ENCODE measurements at regions not wholly inside any gene's neighbourhood (a gene's known extent, or its start where the extent isn't known, plus 50 kb on each side); places are given as distances from the start of the nearest gene placed in this dataset.

DNA sequence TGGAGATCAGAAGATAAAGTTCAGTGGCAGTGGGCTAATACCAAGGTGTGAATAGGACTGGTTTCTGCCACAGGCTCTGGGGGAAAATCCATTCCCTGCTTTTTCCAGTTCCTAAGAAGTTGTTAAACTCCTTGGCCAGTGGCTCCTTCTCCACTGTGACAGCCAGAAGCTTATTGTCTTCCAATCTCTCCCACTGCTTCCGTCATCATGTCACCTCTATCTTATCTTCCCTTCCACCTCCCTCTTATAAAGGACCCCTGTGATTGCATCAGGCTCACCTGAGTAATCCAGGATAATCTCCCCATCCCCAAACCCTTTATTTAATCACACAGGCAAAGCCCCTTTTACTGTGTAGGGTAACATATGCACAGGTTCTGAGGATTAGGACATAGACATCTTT, 431.2 kb upstream of the SLC10A2 start:
- Histone ChIP-seq H3K4me3 (ENCODE audit: low read depth, low read length) (no peak overlapping the region), H3K36me3 (ENCODE audit: control insufficient read depth in 2 of 2, insufficient read depth in 1 of 2, low read length in 2 of 2) (no peaks in the 10 kb centered on the region), H3K4me1 (ENCODE audit: control insufficient read depth, insufficient read depth, low read length) (no peaks in the 10 kb centered on the region), H3K27ac (ENCODE audit: extremely low read depth, low read depth, low read length) (no peak overlapping the region), H3K9me3 (ENCODE audit: control insufficient read depth, insufficient read depth, low read depth, low read length) (no peaks in the 10 kb centered on the region)
- CTCF ChIA-PET: no interaction called here
- TF ChIP-seq ZSCAN23 (tag by site-specific recombination; IDR thresholded peaks at IDR 0.05) (no peak), ZNF350 (tag by site-specific recombination; IDR thresholded peaks at IDR 0.05) (no peak), ZNF19 (tag by site-specific recombination; IDR thresholded peaks at IDR 0.05; ENCODE audit: low read depth) (no peak), ZNF112 (tag by site-specific recombination; IDR thresholded peaks at IDR 0.05) (no peak), ZNF549 (tag by site-specific recombination; IDR thresholded peaks at IDR 0.05) (no peak), KLF16 (tag by site-specific recombination; IDR thresholded peaks at IDR 0.05) (no peak)
- TF ChIP-seq, protein P1, sequence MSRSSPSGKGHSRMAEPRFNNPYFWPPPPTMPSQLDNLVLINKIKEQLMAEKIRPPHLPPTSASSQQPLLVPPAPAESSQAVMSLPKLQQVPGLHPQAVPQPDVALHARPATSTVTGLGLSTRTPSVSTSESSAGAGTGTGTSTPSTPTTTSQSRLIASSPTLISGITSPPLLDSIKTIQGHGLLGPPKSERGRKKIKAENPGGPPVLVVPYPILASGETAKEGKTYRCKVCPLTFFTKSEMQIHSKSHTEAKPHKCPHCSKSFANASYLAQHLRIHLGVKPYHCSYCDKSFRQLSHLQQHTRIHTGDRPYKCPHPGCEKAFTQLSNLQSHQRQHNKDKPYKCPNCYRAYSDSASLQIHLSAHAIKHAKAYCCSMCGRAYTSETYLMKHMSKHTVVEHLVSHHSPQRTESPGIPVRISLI (tag by site-specific recombination; IDR thresholded peaks at IDR 0.05): no peak
- POLR2A ChIA-PET: no interaction called here

DNA sequence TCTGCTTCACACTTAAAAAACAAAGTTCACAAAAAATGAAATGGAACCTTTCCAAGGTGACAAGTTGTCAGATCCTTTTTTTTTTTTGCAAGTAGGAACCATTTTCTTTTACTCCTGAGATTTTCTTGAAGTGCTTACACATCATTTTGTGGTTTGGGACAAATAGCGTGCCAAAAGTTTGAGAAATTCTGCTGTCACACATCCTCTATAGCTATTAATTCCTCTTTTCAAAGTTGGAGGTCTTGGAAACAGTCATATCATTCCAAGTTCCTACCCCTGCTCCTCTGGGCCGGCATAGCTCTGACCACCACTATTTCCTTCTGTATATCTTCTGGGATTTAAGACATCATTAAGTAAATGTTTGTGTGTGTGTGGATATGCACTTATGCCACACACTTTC, 421.6 kb upstream of the SLC10A2 start:
- no peaks in the 10 kb centered on the region for H3K9me3 ChIP-seq (ENCODE audit: control insufficient read depth, insufficient read depth, low read depth, low read length)
- H3K4me1 ChIP-seq (ENCODE audit: control insufficient read depth, insufficient read depth, low read length): no peaks in the 10 kb centered on the region
- no peak for TF ChIP-seq ZNF561 (tag by site-specific recombination; IDR thresholded peaks at IDR 0.05; ENCODE audit: borderline replicate concordance)
- TF ChIP-seq KLF16 (tag by site-specific recombination; IDR thresholded peaks at IDR 0.05): no peak
- no peak for TF ChIP-seq ZNF114 (tag by site-specific recombination; IDR thresholded peaks at IDR 0.05)
- TF ChIP-seq ZNF16 (tag by site-specific recombination; IDR thresholded peaks at IDR 0.05; ENCODE audit: low read depth): no peak
- TF ChIP-seq SP3 (tag by site-specific recombination; IDR thresholded peaks at IDR 0.05): no peak
- no peak for TF ChIP-seq ZNF19 (tag by site-specific recombination; IDR thresholded peaks at IDR 0.05; ENCODE audit: low read depth)
- no peaks in the 10 kb centered on the region for H3K36me3 ChIP-seq (ENCODE audit: control insufficient read depth in 2 of 2, insufficient read depth in 1 of 2, low read length in 2 of 2)
- ChIA-PET CTCF (interaction anchor here (0.5 kb wide), 1 partner anchor 46 kb away, joined by 5 read pairs; no protein-coding TSS in a partner anchor), POLR2A (no interaction called here)
- H3K27ac ChIP-seq (ENCODE audit: extremely low read depth, low read depth, low read length): no peak overlapping the region
- H3K4me3 ChIP-seq (ENCODE audit: low read depth, low read length): no peak overlapping the region

DNA sequence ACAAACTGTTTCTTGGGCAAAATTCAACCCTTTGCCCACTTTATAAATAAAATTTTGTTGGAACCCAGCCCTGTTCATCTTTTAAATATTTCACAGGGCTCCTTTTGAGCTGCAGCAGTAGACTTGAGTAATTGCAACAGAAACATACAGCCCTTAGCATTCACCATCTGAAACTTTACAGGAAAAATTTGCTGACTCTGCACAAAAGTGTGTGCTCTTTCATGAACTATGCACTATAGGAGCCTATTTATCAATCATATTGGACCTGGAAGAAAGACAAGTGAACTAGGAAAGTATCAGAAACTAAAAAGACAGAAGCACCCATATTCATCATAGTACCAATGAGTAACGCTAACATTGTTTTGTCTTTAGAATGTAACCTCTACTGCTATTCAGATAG, 406.9 kb upstream of the SLC10A2 start:
- Histone ChIP-seq H3K4me3 (ENCODE audit: low read depth, low read length) (no peak overlapping the region), H3K36me3 (ENCODE audit: control insufficient read depth in 2 of 2, insufficient read depth in 1 of 2, low read length in 2 of 2) (no peaks in the 10 kb centered on the region), H3K9me3 (ENCODE audit: control insufficient read depth, insufficient read depth, low read depth, low read length) (no peaks in the 10 kb centered on the region), H3K4me1 (ENCODE audit: control insufficient read depth, insufficient read depth, low read length) (no peaks in the 10 kb centered on the region), H3K27ac (ENCODE audit: extremely low read depth, low read depth, low read length) (no peak overlapping the region)
- TF ChIP-seq ZNF561 (tag by site-specific recombination; IDR thresholded peaks at IDR 0.05; ENCODE audit: borderline replicate concordance) (no peak), ZNF350 (tag by site-specific recombination; IDR thresholded peaks at IDR 0.05) (no peak), ZNF76 (tag by site-specific recombination; IDR thresholded peaks at IDR 0.05; ENCODE audit: borderline replicate concordance, low read depth) (no peak), ZXDB (tag by site-specific recombination; IDR thresholded peaks at IDR 0.05) (no peak), ZNF157 (tag by site-specific recombination; IDR thresholded peaks at IDR 0.05) (no peak), ZNF670 (tag by site-specific recombination; IDR thresholded peaks at IDR 0.05; ENCODE audit: low read depth) (no peak), ZNF530 (tag by site-specific recombination; IDR thresholded peaks at IDR 0.05; ENCODE audit: low read depth) (no peak), ZNF341 (tag by site-specific recombination; IDR thresholded peaks at IDR 0.05; ENCODE audit: low read depth) (no peak), MEIS1 (CRISPR knock-in tag; IDR thresholded peaks at IDR 0.05; ENCODE audit: borderline replicate concordance) (no peak), ZSCAN23 (tag by site-specific recombination; IDR thresholded peaks at IDR 0.05) (no peak), ZNF626 (tag by site-specific recombination; IDR thresholded peaks at IDR 0.05) (no peak), ZFP69B (tag by site-specific recombination; IDR thresholded peaks at IDR 0.05) (no peak), ZNF785 (tag by site-specific recombination; IDR thresholded peaks at IDR 0.05) (no peak)
- TF ChIP-seq, protein P2, sequence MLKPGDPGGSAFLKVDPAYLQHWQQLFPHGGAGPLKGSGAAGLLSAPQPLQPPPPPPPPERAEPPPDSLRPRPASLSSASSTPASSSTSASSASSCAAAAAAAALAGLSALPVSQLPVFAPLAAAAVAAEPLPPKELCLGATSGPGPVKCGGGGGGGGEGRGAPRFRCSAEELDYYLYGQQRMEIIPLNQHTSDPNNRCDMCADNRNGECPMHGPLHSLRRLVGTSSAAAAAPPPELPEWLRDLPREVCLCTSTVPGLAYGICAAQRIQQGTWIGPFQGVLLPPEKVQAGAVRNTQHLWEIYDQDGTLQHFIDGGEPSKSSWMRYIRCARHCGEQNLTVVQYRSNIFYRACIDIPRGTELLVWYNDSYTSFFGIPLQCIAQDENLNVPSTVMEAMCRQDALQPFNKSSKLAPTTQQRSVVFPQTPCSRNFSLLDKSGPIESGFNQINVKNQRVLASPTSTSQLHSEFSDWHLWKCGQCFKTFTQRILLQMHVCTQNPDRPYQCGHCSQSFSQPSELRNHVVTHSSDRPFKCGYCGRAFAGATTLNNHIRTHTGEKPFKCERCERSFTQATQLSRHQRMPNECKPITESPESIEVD (tag by site-specific recombination; IDR thresholded peaks at IDR 0.05): no peak
- TF ChIP-seq, protein P3, sequence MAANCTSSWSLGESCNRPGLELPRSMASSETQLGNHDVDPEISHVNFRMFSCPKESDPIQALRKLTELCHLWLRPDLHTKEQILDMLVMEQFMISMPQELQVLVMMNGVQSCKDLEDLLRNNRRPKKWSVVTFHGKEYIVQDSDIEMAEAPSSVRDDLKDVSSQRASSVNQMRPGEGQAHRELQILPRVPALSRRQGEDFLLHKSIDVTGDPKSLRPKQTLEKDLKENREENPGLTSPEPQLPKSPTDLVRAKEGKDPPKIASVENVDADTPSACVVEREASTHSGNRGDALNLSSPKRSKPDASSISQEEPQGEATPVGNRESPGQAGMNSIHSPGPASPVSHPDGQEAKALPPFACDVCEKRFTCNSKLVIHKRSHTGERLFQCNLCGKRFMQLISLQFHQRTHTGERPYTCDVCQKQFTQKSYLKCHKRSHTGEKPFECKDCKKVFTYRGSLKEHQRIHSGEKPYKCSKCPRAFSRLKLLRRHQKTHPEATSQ (tag by site-specific recombination; IDR thresholded peaks at IDR 0.05): no peak
- TF ChIP-seq, protein P4, sequence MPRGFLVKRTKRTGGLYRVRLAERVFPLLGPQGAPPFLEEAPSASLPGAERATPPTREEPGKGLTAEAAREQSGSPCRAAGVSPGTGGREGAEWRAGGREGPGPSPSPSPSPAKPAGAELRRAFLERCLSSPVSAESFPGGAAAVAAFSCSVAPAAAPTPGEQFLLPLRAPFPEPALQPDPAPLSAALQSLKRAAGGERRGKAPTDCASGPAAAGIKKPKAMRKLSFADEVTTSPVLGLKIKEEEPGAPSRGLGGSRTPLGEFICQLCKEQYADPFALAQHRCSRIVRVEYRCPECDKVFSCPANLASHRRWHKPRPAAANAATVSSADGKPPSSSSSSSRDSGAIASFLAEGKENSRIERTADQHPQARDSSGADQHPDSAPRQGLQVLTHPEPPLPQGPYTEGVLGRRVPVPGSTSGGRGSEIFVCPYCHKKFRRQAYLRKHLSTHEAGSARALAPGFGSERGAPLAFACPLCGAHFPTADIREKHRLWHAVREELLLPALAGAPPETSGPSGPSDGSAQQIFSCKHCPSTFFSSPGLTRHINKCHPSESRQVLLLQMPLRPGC (tag by site-specific recombination; IDR thresholded peaks at IDR 0.05): no peak
- TF ChIP-seq, protein P5, sequence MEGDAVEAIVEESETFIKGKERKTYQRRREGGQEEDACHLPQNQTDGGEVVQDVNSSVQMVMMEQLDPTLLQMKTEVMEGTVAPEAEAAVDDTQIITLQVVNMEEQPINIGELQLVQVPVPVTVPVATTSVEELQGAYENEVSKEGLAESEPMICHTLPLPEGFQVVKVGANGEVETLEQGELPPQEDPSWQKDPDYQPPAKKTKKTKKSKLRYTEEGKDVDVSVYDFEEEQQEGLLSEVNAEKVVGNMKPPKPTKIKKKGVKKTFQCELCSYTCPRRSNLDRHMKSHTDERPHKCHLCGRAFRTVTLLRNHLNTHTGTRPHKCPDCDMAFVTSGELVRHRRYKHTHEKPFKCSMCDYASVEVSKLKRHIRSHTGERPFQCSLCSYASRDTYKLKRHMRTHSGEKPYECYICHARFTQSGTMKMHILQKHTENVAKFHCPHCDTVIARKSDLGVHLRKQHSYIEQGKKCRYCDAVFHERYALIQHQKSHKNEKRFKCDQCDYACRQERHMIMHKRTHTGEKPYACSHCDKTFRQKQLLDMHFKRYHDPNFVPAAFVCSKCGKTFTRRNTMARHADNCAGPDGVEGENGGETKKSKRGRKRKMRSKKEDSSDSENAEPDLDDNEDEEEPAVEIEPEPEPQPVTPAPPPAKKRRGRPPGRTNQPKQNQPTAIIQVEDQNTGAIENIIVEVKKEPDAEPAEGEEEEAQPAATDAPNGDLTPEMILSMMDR (tag by site-specific recombination; IDR thresholded peaks at IDR 0.05): no peak
- ChIA-PET CTCF (no interaction called here), POLR2A (no interaction called here)
